GM19239 (cell line): ENCODE measurements at regions not wholly inside any gene's neighbourhood (a gene's known extent, or its start where the extent isn't known, plus 50 kb on each side); places are given as distances from the start of the nearest gene placed in this dataset.

Source experiments
- DNase-seq: peaks from one replicate; pipeline ENCODE4 v3.0.0; 2011; ENCODE audit warnings: low spot score; ENCODE audit not compliant: insufficient read length
- FAIRE-seq: peaks from 2 replicates; lab custom pipeline; 2011; peaks lifted over from hg19 to GRCh38; lab: Jason Lieb, UNC

DNA sequence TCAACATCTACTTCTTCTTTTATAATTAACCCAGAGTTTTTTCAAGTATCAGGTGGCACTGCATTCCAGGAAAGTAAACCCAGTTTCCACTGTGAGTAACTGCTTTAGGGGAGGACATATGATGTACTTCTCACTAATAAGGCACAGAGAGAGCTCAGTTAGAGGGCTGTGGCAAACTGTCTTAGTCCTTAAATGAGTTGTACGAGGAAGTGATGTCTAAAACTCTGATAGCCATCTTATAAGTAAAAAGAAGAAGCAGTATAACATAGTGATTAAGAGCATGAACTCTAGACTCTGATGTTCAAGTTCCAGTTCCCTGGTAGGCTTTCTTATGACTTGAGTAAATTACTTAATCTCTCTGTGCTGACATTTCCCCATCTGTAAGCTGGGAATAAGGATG, 58.7 kb upstream of the PTGS2 start:
- FAIRE-seq = no peak
- no peak for DNase-seq

DNA sequence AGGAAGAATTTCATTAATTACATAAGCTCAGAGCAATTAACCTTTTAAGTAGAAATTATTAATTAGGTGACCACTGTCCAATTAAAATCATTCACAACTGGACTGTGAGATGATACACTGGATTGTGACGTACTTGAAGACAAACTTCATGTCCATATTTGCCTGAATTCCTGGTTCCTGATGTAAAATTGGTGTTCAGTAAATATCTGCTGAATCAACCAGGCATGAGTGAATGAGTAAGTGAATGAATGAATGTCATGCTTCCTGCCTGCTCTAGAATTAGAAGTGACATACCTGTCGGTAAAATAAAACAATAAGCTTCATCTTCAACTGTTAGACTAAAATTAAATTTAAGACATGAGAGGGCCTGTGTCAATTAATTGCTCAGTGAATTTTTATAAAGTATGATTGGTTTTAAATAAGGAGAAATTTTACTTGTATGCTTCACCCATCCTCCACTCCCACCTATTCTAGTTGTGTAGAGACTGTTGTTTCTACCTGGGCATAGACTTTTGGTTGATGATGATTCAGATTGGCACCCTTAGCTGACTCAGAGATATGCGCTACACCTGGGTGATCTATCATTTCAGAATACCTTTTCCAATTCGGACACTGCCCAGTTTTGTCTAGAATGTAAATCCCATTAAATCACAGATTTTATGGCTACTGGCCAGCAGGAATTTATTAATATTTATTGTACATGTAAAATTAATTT, 56.9 kb upstream of the PTGS2 start:
- DNase-seq (no peak), FAIRE-seq (no peak)

DNA sequence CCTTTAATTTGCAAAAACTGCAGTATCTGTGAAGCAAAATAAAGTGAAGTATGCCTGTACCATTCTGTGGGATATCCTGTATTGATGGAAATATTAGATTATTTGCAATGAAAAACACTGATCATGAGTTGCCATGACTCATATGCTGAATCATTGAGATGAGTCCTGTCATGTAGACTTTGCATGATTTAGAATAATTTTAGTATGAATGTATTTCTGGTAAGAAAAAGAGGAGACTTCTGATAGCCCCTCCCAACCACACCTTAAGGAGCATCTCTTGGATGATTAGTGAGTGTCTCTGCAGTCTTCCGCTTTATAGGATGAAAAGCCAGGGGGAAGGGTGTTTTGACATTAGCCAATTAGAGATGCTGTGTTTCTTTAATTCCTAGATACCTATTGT, 55.2 kb upstream of the PTGS2 start:
- no peak for DNase-seq
- no peak for FAIRE-seq

DNA sequence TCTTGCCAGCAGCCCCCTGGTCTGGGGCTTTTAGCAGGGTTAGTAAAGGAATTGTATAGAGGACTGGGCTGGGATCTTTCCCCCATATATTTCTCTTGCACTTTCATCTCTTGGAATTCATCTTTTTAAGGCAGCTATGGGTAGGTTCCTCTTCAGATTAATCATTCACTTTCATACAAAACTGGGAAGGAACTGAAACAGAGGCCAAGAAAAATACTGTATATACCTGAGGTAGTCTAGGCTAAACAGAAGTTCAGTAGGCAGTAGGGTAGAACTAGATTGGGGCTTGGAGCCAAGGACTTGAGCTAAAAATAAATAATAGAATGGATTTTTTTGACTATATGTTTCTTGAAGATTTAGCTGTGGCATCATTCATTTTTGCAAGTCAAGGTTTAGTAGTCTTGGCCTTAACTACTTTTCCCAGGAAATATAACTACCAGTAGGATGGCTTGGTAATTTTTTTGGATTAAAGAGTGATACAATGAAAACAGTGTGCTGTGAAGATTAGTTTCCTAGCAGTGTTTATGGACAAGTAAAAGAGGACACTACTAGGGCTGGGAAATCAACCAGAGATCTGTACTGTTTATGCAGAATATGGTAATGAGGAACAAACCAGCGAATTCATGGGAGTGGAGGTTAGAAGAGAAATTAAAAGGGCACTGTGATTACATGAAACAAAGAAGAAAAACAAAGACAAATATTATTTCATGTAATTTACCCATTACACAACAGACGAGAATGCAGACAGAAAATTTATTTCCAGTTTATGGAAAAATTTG, 50.9 kb upstream of the PTGS2 start:
- DNase-seq (no peak), FAIRE-seq (no peak)
